GM19035 (cell line): ENCODE measurements at regions not wholly inside any gene's neighbourhood (a gene's known extent, or its start where the extent isn't known, plus 50 kb on each side); places are given as distances from the start of the nearest gene placed in this dataset.

Experiments used
- ATAC-seq: cut with Tn5 transposase; IDR thresholded peaks from one replicate; pipeline ENCODE4 v1.9.1; 2021; ENCODE audit not compliant: unreplicated experiment

DNA sequence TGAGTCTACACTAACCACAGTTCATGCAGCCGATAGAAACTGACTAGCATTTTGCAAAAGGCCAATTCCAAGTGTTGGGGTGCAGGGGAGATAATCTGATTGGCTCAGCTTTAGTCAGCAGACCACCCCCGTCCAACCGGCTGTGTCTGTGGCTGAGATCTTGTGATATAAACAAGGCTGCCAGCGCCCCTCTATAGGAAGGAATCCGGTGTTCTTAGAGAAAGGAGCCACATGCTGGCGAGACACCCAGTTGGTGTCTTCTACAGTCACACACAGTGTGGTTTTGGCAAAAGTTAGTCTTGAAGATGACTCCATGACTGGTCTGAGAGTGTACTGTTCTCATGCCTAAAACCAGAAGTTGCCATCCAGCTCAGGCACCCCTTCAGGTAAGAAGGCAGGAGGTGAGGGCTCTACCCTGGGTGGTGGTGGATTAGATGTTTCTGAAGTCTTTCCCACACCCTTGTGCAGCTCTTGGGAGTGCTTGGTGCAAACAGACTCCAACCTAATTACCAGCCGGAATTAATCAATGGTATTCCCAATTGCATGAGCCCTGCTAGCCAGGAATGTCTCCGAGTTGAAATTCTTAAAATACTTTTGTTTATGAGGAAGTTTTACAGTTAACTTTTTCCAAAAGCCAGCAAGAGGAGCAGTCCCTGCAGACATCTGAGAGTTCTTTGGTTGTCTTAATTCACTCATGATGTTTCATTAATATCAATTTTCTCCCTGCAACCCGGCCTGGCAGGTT is 172.3 kb upstream of the IRX6 start:
- no peak for ATAC-seq

DNA sequence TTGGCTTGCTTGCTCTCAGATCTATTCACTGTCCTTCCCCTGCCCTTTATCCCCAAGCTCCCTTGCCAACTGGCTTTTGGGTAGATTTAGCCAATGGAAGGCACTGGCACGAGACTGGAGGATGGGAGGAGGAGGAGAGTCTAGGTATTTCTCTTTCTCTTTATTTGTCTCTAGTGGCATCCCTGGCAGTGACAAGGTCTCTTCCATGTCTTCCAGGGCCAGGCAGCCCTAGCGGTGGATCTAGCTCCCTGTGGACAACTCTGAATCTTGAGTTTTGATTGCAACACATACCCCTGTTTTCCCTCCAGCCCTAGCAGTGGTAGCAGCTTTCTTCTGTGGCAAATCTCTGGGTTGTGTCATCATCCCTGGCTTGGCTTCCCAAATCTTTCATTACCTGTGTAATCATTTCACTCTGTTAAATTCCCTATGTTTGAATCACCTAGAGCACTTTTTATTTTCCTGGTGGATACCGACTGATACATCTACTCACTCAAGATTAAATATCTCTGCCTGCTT is 171.1 kb upstream of the IRX6 start:
- ATAC-seq, result no peak

DNA sequence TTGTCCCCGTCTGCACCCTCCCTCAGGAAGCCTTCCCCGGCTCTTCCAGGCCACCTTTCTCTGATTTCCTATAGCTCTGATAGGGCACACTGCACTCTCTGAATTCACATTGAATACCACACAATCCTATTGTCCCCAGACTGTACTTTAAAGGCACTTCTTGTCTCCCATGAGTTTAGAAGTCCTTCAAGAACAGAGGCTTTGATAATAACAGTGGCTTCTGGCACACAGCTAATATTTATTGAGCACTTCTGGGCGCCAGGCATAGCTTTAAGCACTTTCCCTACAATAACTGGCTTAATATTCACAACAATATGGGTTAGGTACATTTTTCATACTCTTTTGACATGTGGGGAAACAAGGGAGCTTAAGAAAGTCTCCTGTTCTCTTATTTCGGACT is 169.7 kb upstream of the IRX6 start:
- no peak for ATAC-seq

DNA sequence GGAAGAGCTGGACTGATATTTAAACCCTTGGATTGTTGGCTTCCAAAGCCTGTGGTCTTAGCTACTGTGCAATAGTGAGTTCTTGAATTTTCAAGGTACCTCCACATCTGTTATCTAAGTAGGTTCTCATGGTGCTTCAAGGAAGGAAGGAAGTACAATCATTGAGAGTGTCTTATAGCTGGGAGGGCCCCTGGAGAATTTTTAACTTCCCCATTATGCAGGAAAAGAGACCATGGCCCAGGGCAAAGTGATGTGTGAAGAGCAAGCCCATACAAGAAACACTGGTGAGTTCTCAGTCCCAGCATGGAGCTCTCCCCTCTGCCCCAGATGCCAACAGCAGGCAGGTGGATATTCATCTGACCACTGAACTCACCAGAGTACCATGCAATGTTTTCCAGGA is 169.0 kb upstream of the IRX6 start:
- ATAC-seq, result no peak

DNA sequence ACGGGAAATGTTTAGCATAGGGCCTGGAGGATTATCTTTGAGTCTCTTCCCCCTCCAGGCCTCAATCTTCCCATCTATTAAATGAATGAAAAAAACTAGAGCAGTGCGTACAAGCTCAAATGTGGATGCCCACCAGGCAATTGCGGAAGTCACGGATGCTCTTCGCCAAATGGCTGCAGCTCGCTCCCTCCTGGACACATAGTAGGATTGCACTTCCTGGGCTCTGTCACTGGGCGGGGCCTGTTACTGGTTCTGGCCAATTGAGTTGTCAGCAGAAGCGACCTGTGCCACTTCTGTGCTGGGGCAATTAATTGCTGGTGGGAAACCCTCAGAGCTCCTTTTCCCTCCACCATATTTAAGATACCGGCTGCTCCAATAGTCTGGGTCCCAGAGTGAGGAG is 168.2 kb upstream of the IRX6 start:
- no peak for ATAC-seq

DNA sequence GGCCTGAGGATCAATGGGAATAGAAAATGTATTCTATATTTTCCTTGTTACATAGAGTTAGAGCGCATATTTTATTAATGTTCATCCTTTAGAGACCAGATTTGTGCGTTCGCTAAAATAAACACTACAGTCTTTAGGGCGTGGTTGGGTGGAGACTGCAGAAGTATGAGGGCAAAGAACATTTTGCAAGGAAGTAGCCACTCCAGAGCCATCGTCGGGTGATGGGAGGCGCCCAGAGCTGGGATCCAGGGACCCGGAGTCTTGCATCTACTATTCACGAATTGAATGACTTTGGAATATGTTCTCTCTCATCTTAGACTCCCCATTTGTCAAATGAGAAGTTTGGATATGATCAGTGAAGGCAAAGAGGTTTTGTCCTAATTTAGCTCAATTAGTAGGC is 154.2 kb upstream of the IRX6 start:
- no peak for ATAC-seq

DNA sequence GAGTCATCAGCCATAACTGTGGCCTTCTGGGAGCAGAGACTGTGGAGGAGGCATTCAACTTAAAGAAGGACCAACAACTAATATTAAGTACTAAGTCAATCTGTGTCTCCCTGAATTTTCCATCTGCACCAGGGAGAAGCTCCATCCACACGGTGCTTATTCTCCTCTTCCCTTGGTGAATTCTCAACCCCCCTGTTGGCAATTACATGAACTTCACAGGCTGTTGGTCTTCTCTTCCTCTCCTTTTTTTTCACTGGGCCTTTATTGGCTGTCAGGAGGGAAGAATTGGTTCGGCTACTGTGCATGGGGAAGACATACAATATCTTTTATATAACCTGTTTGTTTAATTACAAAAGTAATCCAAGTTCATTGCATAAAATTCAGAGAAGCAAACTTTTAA is 152.8 kb upstream of the IRX6 start:
- ATAC-seq, result no peak

DNA sequence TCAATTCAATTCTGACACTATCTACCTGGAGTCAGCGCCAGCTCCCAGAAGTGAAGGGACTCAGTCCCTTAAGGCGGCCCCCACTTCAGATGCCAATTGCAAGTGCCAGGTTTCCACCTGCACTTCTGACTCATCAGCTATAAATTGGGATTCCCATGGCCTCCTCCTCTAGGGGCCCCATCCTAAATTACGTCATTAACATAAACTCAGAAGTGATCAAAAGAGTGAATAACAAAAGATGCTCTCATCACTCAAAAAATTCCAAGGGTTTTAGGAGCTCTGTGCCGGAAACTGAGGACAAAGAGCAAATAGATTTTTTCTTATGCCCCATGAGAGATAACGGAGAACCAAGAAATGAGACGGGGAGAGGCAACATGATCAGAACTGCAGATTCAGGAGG is 148.6 kb upstream of the IRX6 start:
- ATAC-seq, result no peak

DNA sequence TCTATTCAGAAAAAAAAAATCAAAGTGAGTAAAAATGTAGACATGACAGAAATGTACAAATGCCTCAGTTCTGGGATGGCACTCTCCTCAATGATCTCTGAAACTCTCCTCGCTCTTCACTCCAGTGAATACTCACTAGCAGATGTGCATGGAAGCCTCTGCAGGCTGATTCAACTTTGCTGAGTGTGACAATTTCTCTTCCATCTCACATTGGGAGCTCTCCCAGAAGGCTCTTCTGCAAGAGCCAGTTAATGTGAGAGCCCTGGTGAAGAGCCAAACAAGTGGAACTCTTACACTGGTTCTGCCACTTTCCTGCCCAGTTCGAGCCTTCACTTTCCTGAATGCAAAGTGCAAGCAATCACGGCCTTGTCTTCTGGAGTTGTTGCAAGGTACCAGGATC is 147.1 kb upstream of the IRX6 start:
- ATAC-seq, result no peak

DNA sequence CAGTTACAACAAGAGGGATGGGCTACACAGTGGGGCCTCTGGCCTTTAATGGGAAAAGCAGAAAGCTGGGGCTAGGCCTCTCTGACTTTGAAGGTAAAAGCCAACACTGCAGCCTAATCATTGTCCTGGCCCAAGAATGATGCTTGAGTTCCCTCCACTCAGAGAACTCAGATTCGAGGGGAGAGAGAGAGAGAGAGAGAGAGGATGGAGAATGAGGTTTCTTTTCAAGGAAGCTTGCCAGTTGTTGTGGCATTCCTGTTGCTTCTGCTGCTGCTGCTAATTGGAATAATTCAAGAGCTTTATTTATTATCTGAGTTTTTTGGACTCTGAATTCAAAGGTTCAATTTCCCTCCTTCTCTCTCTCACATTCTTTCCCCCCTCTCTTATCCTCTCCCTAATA is 144.6 kb upstream of the IRX6 start:
- no peak for ATAC-seq

DNA sequence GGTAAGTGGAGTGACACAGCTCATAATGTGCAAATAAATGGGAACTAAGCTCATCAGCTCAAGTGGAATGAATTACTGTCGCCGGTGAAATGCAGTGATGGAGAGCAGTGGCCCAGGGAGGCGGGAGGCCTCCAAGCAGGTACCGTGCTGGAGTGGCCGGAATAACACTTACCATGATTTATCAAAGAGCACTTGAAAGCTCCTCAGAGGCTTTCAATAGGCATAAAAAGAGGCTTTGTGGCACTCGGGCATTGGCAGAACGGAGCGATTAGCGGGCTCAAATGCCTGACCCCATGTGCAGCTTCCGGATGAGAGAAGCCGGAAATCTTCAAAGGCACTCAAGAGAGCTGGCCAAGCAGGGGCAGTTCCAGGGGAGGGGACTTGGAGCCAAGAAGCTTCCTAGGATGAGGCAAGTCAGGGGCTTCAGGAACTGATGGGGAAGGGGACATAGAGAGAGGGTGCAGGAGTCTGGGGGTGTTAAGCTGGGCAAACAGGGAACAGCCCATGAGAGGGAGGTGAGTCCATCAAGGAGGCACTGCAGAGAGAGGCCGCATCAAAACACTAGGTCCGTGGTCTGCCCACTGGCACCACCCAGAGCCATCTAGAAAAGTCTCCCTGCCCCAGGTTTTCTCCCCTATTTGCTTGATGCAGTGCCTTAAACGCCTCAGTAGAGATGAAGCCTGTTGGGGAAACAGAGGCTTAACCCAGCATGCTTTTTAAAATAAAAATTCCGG is 144.0 kb upstream of the IRX6 start:
- ATAC-seq, result no peak

DNA sequence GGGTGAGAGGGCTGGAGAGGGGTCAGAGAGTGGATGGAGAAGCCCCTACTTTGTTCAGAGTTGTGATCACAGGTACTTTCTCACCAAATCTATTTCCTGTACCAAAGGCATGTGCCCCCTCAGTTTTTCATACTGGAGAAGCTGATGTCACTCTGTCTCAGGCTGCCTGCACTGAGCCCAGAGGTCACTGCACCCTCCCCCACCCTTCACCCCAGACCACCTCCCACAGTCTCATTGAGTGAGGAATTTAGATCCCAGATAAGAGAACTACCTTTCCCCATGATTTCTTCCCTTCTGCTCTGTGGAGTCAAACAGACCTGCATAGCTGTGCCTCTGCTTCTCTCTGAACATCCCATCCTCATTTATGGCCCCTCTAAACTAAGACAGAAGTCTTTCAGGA is 140.0 kb upstream of the IRX6 start:
- no peak for ATAC-seq

DNA sequence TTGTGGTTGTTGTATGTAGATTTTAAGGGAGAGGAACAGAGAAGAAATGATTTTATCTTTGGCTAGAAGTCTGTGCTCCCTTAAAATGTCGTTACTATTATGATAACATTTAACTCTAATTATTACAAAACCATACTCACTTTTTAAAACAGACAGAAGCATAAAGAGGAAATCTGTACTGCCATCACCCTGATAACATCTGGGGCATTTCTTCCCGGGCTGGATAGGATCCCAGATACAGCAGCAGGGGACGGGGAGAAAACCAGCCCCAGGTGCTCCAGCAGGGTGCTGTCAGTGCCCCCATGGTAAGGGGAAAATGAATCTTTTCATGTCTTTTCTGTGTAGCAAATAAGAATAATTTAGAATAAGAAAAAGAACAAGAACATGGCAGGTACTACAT is 139.4 kb upstream of the IRX6 start:
- ATAC-seq, result no peak

DNA sequence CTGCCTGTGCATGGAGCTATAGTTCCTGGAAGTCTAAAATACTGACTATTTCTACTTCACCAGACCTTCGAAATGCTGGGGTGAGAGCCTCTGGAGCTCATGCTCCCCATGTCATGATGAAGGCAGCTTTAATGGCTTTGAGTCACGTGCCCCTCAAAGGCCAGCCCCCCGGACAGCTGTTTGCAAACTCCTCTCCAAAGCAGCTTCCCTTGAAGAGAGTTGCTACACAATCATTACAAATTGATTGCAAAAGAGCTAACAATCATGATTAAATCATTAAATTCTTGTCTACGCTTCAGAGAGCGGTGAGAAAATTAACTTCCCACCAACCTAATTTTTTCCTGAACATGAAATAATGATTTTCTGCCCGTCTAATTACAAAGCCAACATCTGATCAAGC is 134.8 kb upstream of the IRX6 start:
- ATAC-seq, result no peak

DNA sequence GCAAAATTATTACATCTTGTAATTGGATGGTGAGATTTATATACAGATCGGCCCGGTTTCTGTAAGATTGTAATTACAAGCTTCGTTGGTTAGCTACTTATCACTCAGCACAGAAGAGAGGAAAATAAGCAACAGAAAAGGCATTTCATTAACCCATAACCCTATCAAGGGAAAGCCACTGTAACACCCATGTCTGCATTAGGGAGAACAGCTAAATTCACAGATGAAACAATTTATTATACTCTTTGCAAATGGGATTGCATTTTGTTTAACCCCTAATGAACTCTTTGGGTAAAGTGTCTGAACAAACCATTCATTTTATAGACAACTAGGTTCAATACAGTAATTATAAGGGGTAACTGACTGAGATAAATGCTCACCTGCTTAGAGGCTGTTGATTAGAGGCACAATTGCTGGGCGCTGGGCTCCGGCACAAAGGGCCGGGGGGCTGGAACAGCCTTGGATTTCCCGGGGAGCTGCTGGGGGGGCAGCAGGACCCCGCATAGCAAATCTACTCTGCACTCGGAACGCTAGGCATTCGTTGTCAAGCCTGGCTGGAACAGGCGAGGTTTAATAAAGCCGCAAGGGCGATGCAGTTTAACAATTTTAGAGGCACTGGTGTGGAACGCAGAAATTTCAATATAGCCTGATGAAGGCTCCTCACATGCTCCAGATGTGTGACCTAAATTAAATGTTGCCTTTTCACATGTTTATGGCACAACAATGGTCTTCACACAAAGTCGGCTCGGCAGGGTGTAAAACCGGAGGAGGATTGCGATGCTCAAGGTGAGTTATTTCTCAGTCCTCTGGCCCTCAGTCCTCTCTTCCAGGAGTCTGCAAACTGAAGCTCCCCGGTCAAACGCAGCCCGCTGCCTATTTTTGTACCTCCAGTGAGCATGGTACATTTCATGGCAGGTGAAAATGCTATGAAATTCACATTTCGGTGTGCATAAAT is 134.0 kb upstream of the IRX6 start:
- ATAC-seq, result no peak

DNA sequence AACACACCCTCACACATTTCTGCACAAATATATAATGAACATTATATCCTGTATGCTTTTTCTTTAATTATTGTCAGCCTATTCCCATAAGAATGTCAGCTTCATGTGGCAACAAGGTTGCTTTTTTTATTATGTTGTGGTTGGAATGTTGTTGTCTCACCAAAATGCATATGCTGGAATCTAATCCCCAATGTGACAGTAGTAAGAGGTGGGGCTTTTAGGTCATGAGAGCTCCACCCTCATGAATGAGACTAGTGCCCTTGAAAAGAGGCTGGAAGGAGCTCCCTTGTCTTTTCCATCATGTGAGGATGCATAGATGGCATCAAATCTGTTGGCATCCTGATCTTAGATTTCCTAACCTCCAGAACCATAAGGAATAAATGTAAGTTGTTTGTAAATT is 131.3 kb upstream of the IRX6 start:
- ATAC-seq, result no peak

DNA sequence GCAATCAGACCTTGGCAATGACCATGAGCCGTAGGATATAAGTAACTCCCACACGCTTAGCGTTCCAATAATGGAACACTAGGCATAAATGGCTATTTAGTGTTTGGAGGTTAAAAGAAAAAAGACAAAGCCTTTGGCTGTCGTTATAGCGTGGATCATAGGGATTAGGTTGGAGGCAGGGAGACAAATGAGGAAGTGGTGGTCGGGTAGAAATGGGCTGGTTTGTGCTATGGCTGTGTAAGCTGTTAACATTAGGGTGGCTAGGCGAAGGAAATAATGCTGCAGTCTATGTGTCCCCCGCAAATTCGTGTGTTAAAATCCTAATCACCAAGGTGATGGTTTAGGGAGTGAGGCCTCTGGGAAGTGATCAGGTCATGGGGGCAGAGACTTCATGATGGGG is 120.4 kb upstream of the IRX6 start:
- no peak for ATAC-seq

DNA sequence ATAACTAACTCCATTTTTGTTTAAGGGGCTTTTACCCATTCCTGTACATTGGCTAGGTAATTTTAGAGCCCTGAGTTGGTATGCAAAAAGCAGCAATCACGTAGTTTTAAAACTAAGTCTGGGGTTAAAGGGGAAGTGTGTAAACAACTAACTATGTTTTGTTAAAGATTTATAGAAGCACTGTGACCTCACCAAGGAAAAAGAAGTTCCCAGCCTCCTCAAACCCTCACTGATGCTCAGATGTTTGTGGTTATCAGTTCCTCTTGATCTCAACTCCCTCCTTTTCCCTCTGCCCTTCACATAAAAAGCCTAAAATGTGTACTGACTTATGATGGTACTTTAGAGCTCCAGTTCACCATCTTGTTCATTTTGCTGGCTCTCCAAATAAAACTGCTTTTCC is 119.9 kb upstream of the IRX6 start:
- ATAC-seq, result no peak

DNA sequence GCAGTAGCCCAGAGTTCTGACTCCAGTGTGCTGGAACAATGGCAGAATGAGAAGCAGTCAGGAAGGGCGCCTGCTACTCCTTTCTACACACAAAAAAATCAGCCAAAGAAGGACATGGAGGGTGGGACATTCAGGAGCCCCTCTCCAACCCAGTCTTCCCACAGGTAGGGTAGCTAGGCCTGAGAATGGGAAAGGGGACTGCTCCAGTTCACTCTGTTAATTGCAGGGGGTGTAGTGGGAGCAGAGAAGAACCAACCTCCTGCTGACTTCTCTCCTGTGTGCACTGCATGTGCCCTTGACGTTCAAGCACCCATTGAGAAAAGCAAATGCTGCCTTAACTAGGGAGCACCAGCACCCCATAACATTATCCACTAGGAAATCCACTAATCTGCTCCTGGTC is 119.1 kb upstream of the IRX6 start:
- ATAC-seq, result no peak

DNA sequence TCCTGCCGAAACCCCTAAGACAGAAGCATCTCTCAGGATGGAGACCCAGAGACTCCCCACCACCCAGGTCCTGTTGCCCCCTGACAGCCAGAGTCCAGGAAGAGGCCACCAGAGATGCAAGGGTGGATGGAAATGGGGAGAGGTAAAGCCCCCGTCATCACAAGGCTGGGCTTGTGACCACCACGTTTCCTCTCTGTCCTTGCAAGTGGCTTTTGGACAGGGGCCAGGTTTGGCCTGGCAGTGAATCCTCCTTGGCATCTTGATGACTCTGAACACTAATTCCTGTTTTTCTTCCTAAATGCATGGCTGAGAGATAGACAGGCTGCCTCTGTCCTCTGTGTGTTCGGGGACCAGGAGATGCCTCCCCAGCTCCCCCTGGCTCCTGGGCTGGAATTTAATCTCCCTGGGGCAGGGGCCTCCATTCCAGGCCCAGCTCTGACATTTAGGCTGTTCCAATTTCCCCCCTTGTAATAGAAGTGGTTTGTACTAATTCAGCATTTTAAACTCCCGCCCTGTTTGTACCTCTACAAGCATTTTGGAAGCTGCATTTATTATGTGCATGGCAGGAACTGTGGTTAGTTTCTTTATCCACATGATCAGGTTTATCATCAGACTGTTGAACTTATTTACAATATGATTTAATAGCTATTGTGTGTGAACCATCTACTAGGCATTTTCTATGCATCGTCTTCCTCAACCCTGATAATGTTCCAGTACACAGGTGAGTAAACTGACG is 116.1 kb upstream of the IRX6 start:
- ATAC-seq, result no peak

DNA sequence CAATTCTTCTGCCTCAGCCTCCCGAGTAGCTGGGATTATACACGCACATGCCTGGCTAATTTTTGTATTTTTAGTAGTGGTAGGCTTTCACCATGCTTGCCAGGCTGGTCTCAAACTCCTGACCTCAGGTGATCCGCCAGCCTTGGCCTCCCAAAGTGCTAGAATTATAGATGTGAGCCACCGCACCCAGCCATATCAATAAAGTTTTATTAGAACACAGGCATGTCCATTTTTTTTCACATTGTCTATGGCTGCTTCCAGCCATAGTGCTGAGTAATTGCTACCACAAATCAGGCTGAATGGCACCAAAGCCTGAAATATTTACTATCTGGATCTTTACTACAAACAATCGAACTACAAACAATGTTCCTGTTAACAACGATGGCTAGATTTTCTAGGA is 114.4 kb upstream of the IRX6 start:
- ATAC-seq, result no peak
